ENCODE measurements at regions not wholly inside any gene's neighbourhood (a gene's known extent, or its start where the extent isn't known, plus 50 kb on each side); places are given as distances from the start of the nearest gene placed in this dataset.

- H3K4me1 Mint-ChIP-seq, result no peaks in the 10 kb centered on the region
- Histone ChIP-seq H3F3A (replicated peaks; ENCODE audit: low read depth) (no peaks in the 10 kb centered on the region), H3K36me3 (ENCODE audit: insufficient read depth) (no peaks in the 10 kb centered on the region), H3K79me2 (replicated peaks; ENCODE audit: insufficient read depth) (no peaks in the 10 kb centered on the region), H3K4me2 (no peak overlapping the region), H3K27me3 (ENCODE audit: insufficient read depth) (no peaks in the 10 kb centered on the region), H3K27ac (ENCODE audit: low read depth) (no peak overlapping the region), H3K9me2 (ENCODE audit: insufficient read depth) (no peaks in the 10 kb centered on the region), H4K20me1 (replicated peaks; ENCODE audit: insufficient read depth) (no peaks in the 10 kb centered on the region; the same call in 1 of the 2 replicates), H2AFZ (no peak overlapping the region), H3K4me3 (no peak overlapping the region), H3K4me1 (ENCODE audit: insufficient read depth) (peaks cover 13% of the 10 kb centered on the region)
- ATAC-seq, result no peak
- peaks cover 84% of the 10 kb centered on the region for H3K9me3 Mint-ChIP-seq
- no peak overlapping the region for H3K27ac Mint-ChIP-seq
- H3K27me3 Mint-ChIP-seq (ENCODE audit: insufficient read depth, low read depth, poor library complexity), result no peaks in the 10 kb centered on the region
- no peak overlapping the region for H3K4me3 Mint-ChIP-seq
- no peak for DNase-seq (ENCODE audit: low spot score)
- TF ChIP-seq EZH2phosphoT487 (IDR thresholded peaks at IDR 0.05; ENCODE audit: unreplicated experiment) (no peak), CREB1 (CRISPR knock-in tag; IDR thresholded peaks at IDR 0.05; ENCODE audit: low read depth) (no peak), STAT1 (IDR thresholded peaks at IDR 0.05; ENCODE audit: unreplicated experiment) (no peak), JUNB (IDR thresholded peaks at IDR 0.05; ENCODE audit: unreplicated experiment) (no peak), POLR2AphosphoS5 (IDR thresholded peaks at IDR 0.05; ENCODE audit: low read depth) (no peak)
- peaks cover 32% of the 10 kb centered on the region for H3K36me3 Mint-ChIP-seq (ENCODE audit: low read depth)
Measured at GRCh38 chr3:487614-488013, 291.1 kb downstream of the CHL1 start.

- H3K36me3 Mint-ChIP-seq (ENCODE audit: low read depth), result peaks cover 27% of the 10 kb centered on the region
- no peaks in the 10 kb centered on the region for H3K4me1 Mint-ChIP-seq
- no peak overlapping the region for H3K4me3 Mint-ChIP-seq
- H3K9me2 ChIP-seq (ENCODE audit: insufficient read depth), result no peaks in the 10 kb centered on the region
- ATAC-seq (no peak), DNase-seq (ENCODE audit: low spot score) (peak; percentile 17)
- H3K4me1 ChIP-seq (ENCODE audit: insufficient read depth), result peaks cover 13% of the 10 kb centered on the region
- H4K20me1 ChIP-seq (replicated peaks; ENCODE audit: insufficient read depth), result no peaks in the 10 kb centered on the region; the same call in 1 of the 2 replicates
- peaks cover 88% of the 10 kb centered on the region for H3K9me3 Mint-ChIP-seq
- H3K27me3 ChIP-seq (ENCODE audit: insufficient read depth), result no peaks in the 10 kb centered on the region
- no peak overlapping the region; the same call in 1 of the 2 replicates for H3K4me3 ChIP-seq
- peak overlapping the region; percentile 49 for H2AFZ ChIP-seq
- H3K27me3 Mint-ChIP-seq (ENCODE audit: insufficient read depth, low read depth, poor library complexity), result no peaks in the 10 kb centered on the region
- H3K27ac Mint-ChIP-seq, result no peak overlapping the region
- no peaks in the 10 kb centered on the region for H3K79me2 ChIP-seq (replicated peaks; ENCODE audit: insufficient read depth)
- H3K4me2 ChIP-seq, result peak overlapping the region; percentile 27; the same call in 1 of the 2 replicates
- no peaks in the 10 kb centered on the region for H3K36me3 ChIP-seq (ENCODE audit: insufficient read depth)
- no peaks in the 10 kb centered on the region for H3F3A ChIP-seq (replicated peaks; ENCODE audit: low read depth)
- no peak overlapping the region for H3K27ac ChIP-seq (ENCODE audit: low read depth)
- no peak for TF ChIP-seq CREB1 (CRISPR knock-in tag; IDR thresholded peaks at IDR 0.05; ENCODE audit: low read depth)
- TF ChIP-seq ZNF462 (CRISPR knock-in tag; IDR thresholded peaks at IDR 0.05), result no peak
- TF ChIP-seq EZH2 (IDR thresholded peaks at IDR 0.05; ENCODE audit: low read depth, unreplicated experiment), result no peak
- TF ChIP-seq, protein P1, sequence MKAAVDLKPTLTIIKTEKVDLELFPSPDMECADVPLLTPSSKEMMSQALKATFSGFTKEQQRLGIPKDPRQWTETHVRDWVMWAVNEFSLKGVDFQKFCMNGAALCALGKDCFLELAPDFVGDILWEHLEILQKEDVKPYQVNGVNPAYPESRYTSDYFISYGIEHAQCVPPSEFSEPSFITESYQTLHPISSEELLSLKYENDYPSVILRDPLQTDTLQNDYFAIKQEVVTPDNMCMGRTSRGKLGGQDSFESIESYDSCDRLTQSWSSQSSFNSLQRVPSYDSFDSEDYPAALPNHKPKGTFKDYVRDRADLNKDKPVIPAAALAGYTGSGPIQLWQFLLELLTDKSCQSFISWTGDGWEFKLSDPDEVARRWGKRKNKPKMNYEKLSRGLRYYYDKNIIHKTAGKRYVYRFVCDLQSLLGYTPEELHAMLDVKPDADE (IDR thresholded peaks at IDR 0.05), result no peak
- TF ChIP-seq NANOG (IDR thresholded peaks at IDR 0.05; ENCODE audit: borderline replicate concordance), result no peak
- no peak for TF ChIP-seq CTCF (conservative IDR thresholded peaks at IDR 0.05; ENCODE audit: low read depth in 2 of 2)
- TF ChIP-seq STAT1 (IDR thresholded peaks at IDR 0.05; ENCODE audit: unreplicated experiment), result no peak
- TF ChIP-seq ZNF114 (CRISPR knock-in tag; IDR thresholded peaks at IDR 0.05), result no peak
- no peak for TF ChIP-seq EZH2phosphoT487 (IDR thresholded peaks at IDR 0.05; ENCODE audit: unreplicated experiment)
Measured at GRCh38 chr3:492586-493316, 296.2 kb downstream of the CHL1 start.

All from GM23338 (cell line).